RKO (cell line): ENCODE measurements at regions not wholly inside any gene's neighbourhood (a gene's known extent, or its start where the extent isn't known, plus 50 kb on each side); places are given as distances from the start of the nearest gene placed in this dataset.
A peak's percentile ranks its signal among the peaks of the same experiment; 100 is the strongest.
"Not testable (repeated sequence)": the region's sequence is repeated elsewhere in the genome, so short reads cannot be mapped to it uniquely, and the experiment has no call there.

Source experiments
- DNase-seq: peaks from one replicate; pipeline ENCODE4 v3.0.0-alpha.2; 2016; ENCODE audit warnings: low spot score

- no peak for DNase-seq
Measured at GRCh38 chr5:142405814-142406395, 81.1 kb upstream of the SPRY4 start.

GRCh38 chr5:142405023-142405422, 80.2 kb upstream of the SPRY4 start:
- no peak for DNase-seq

GRCh38 chr5:142404046-142404477, 79.2 kb upstream of the SPRY4 start:
- DNase-seq, result no peak

- DNase-seq, result no peak
Measured at GRCh38 chr5:142403583-142403982, 78.8 kb upstream of the SPRY4 start.

- DNase-seq, result no peak
Measured at GRCh38 chr5:142402752-142403318, 78.0 kb upstream of the SPRY4 start.

GRCh38 chr5:142400415-142400814, 75.6 kb upstream of the SPRY4 start:
- DNase-seq, result no peak

- peak; percentile 53 for DNase-seq
Measured at GRCh38 chr5:142399891-142400290, 75.1 kb upstream of the SPRY4 start.

GRCh38 chr5:142398730-142399055, 73.9 kb upstream of the SPRY4 start:
- DNase-seq, result no peak

- not testable (repeated sequence) for DNase-seq
Measured at GRCh38 chr5:142398011-142398729, 73.3 kb upstream of the SPRY4 start.

GRCh38 chr5:142397178-142397577, 72.4 kb upstream of the SPRY4 start:
- no peak for DNase-seq

GRCh38 chr5:142396436-142397038, 71.7 kb upstream of the SPRY4 start:
- DNase-seq, result no peak

GRCh38 chr5:142395334-142395733, 70.5 kb upstream of the SPRY4 start:
- no peak for DNase-seq

- DNase-seq, result no peak
Measured at GRCh38 chr5:142391058-142391845, 66.4 kb upstream of the SPRY4 start.

GRCh38 chr5:142390334-142390733, 65.5 kb upstream of the SPRY4 start:
- DNase-seq, result no peak

- no peak for DNase-seq
Measured at GRCh38 chr5:142388696-142389095, 63.9 kb upstream of the SPRY4 start.

GRCh38 chr5:142387024-142387682, 62.3 kb upstream of the SPRY4 start:
- DNase-seq, result no peak

- DNase-seq, result no peak
Measured at GRCh38 chr5:142386137-142387023, 61.6 kb upstream of the SPRY4 start.

- DNase-seq, result no peak
Measured at GRCh38 chr5:142385194-142385593, 60.4 kb upstream of the SPRY4 start.

- DNase-seq, result no peak
Measured at GRCh38 chr5:142384014-142384413, 59.2 kb upstream of the SPRY4 start.

GRCh38 chr5:142382186-142382585, 57.4 kb upstream of the SPRY4 start:
- no peak for DNase-seq
